ENCODE measurements at regions not wholly inside any gene's neighbourhood (a gene's known extent, or its start where the extent isn't known, plus 50 kb on each side); places are given as distances from the start of the nearest gene placed in this dataset.

GRCh38 chr5:15203376-15203775 is 296.6 kb upstream of the FBXL7 start:
- H3K4me3 ChIP-seq (ENCODE audit: low read length), result no peak overlapping the region
- DNase-seq, result no peak
- ChIA-PET POLR2A (no interaction called here), CTCF (no interaction called here)
- H3K4me3 Mint-ChIP-seq, result no peak overlapping the region
- H3K27ac ChIP-seq (ENCODE audit: low read depth, low read length), result no peak overlapping the region
- H3K9me3 Mint-ChIP-seq, result peaks cover 8 to 34% (median 12%) of the 10 kb centered on the region in 5 donors
- no peaks in the 10 kb centered on the region for H3K36me3 ChIP-seq (ENCODE audit: insufficient read depth, low read length)
- H3K9me3 ChIP-seq (ENCODE audit: low read length), result no peaks in the 10 kb centered on the region
- no peaks in the 10 kb centered on the region for H3K4me1 Mint-ChIP-seq
- no peaks in the 10 kb centered on the region for H3K27me3 ChIP-seq (ENCODE audit: insufficient read depth, low read length, poor library complexity, severe bottlenecking)
- no peaks in the 10 kb centered on the region for H3K36me3 Mint-ChIP-seq
- H3K27me3 Mint-ChIP-seq, result no peaks in the 10 kb centered on the region
- H3K4me1 ChIP-seq (ENCODE audit: insufficient read depth, low read length), result no peaks in the 10 kb centered on the region
- no peak overlapping the region for H3K27ac Mint-ChIP-seq

DNA sequence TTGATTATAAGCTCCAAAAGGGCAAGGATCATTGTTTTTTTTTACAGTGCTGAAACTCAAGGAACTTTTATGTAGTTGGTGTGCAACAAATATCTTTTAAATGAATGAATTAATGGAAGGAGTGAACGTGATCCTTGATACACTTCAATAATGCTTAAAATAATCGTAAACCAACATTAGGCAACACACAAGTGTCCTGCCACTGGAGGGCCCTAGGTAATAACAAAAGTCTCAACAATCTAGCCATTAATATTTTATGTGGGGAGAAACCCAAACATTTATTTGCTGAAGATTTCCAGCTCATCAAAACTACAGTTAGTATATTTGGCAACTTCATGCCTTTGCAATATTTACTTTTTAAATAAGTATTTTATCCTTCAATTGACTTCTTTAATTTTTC is 309.0 kb upstream of the FBXL7 start:
- H3K27me3 ChIP-seq (ENCODE audit: insufficient read depth, low read length, poor library complexity, severe bottlenecking), result no peaks in the 10 kb centered on the region
- ChIA-PET CTCF (no interaction called here), POLR2A (no interaction called here)
- Mint-ChIP-seq H3K9me3 (peaks cover 6 to 36% (median 21%) of the 10 kb centered on the region in 5 donors), H3K27me3 (no peaks in the 10 kb centered on the region), H3K27ac (no peak overlapping the region), H3K36me3 (peaks cover 0 to 2% (median 0%) of the 10 kb centered on the region in 3 donors), H3K4me3 (no peak overlapping the region), H3K4me1 (no peaks in the 10 kb centered on the region)
- no peak for DNase-seq
- H3K27ac ChIP-seq (ENCODE audit: low read depth, low read length), result no peak overlapping the region
- H3K4me1 ChIP-seq (ENCODE audit: insufficient read depth, low read length), result no peaks in the 10 kb centered on the region
- no peaks in the 10 kb centered on the region for H3K9me3 ChIP-seq (ENCODE audit: low read length)
- H3K4me3 ChIP-seq (ENCODE audit: low read length), result no peak overlapping the region
- H3K36me3 ChIP-seq (ENCODE audit: insufficient read depth, low read length), result no peaks in the 10 kb centered on the region

- H3K4me3 Mint-ChIP-seq, result no peak overlapping the region
- peaks cover 0 to 44% (median 13%) of the 10 kb centered on the region in 5 donors for H3K9me3 Mint-ChIP-seq
- no peak overlapping the region for H3K27ac Mint-ChIP-seq
- no peaks in the 10 kb centered on the region for H3K27me3 ChIP-seq (ENCODE audit: insufficient read depth, low read length, poor library complexity, severe bottlenecking)
- H3K27ac ChIP-seq (ENCODE audit: low read depth, low read length), result no peak overlapping the region
- H3K4me1 ChIP-seq (ENCODE audit: insufficient read depth, low read length), result no peaks in the 10 kb centered on the region
- no peak overlapping the region for H3K4me3 ChIP-seq (ENCODE audit: low read length)
- no peaks in the 10 kb centered on the region for H3K27me3 Mint-ChIP-seq
- H3K36me3 Mint-ChIP-seq, result no peaks in the 10 kb centered on the region
- H3K9me3 ChIP-seq (ENCODE audit: low read length), result no peaks in the 10 kb centered on the region
- CTCF ChIA-PET, result no interaction called here
- H3K4me1 Mint-ChIP-seq, result no peaks in the 10 kb centered on the region
- POLR2A ChIA-PET, result no interaction called here
- no peaks in the 10 kb centered on the region for H3K36me3 ChIP-seq (ENCODE audit: insufficient read depth, low read length)
- no peak for DNase-seq
Measured at GRCh38 chr5:15183520-15183919, 311.9 kb upstream of the ANKH start.

DNA sequence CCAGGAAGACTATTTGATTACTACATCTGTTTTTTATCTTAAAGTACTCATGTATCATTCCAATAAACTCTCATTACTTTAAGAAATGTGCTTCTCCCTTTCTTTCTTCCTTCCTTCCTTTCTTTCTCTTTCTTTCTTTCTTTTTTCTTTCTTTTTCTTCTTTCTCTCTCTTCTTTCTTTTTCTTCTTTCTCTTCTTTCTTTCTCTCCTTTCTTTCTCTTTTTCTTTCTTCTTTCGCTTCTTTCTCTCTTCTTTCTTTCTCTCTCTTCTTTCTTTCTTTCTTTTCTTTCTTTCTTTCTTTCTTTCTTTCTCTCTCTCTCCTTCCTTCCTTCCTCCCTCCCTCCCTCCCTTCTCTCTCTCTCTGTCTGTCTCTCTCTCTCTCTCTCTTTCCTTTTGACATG is 298.6 kb upstream of the ANKH start:
- ChIA-PET POLR2A (no interaction called here), CTCF (no interaction called here)
- Mint-ChIP-seq H3K4me3 (peak overlapping the region in 1 of 7 donors; percentile 13), H3K36me3 (no peaks in the 10 kb centered on the region), H3K4me1 (no peaks in the 10 kb centered on the region), H3K27me3 (no peaks in the 10 kb centered on the region), H3K27ac (no peak overlapping the region), H3K9me3 (peaks cover 16 to 36% (median 22%) of the 10 kb centered on the region in 5 donors)
- peaks cover 4% of the 10 kb centered on the region for H3K9me3 ChIP-seq (ENCODE audit: low read length)
- H3K4me3 ChIP-seq (ENCODE audit: low read length), result no peak overlapping the region
- no peaks in the 10 kb centered on the region for H3K27me3 ChIP-seq (ENCODE audit: insufficient read depth, low read length, poor library complexity, severe bottlenecking)
- H3K27ac ChIP-seq (ENCODE audit: low read depth, low read length), result no peak overlapping the region
- H3K36me3 ChIP-seq (ENCODE audit: insufficient read depth, low read length), result no peaks in the 10 kb centered on the region
- H3K4me1 ChIP-seq (ENCODE audit: insufficient read depth, low read length), result no peaks in the 10 kb centered on the region
- no peak for DNase-seq

DNA sequence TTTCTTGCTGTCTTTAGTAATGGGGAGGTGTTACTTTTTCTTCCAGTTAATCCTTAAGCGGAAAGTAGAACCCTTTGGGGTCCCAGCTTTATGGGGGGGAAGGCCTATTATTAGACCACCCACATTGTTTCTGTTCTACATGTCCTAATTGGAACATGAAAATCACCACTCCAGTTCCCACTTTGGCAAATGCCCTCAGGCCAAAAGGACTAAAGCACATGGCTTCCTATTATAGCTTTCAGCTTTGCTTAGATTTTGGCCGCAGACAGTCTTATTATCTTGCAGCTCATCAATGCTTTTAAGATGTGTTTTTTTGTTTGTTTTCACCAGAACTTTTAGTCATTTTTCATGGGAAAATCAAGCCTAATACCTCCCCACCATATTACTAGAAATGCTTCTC is 296.8 kb upstream of the ANKH start:
- ChIA-PET POLR2A (no interaction called here), CTCF (no interaction called here)
- H3K9me3 Mint-ChIP-seq, result peaks cover 21 to 41% (median 23%) of the 10 kb centered on the region in 5 donors
- no peaks in the 10 kb centered on the region for H3K36me3 Mint-ChIP-seq
- no peak overlapping the region for H3K4me3 Mint-ChIP-seq
- Histone ChIP-seq H3K27ac (ENCODE audit: low read depth, low read length) (no peak overlapping the region), H3K9me3 (ENCODE audit: low read length) (peaks cover 4% of the 10 kb centered on the region), H3K27me3 (ENCODE audit: insufficient read depth, low read length, poor library complexity, severe bottlenecking) (no peaks in the 10 kb centered on the region), H3K36me3 (ENCODE audit: insufficient read depth, low read length) (no peaks in the 10 kb centered on the region), H3K4me1 (ENCODE audit: insufficient read depth, low read length) (no peaks in the 10 kb centered on the region), H3K4me3 (ENCODE audit: low read length) (no peak overlapping the region)
- H3K27me3 Mint-ChIP-seq, result no peaks in the 10 kb centered on the region
- DNase-seq, result no peak
- no peaks in the 10 kb centered on the region for H3K4me1 Mint-ChIP-seq
- no peak overlapping the region for H3K27ac Mint-ChIP-seq

GRCh38 chr5:15160091-15160490 is 288.5 kb upstream of the ANKH start:
- Histone ChIP-seq H3K4me1 (ENCODE audit: insufficient read depth, low read length) (no peaks in the 10 kb centered on the region), H3K27me3 (ENCODE audit: insufficient read depth, low read length, poor library complexity, severe bottlenecking) (no peaks in the 10 kb centered on the region), H3K36me3 (ENCODE audit: insufficient read depth, low read length) (no peaks in the 10 kb centered on the region), H3K4me3 (ENCODE audit: low read length) (no peak overlapping the region), H3K9me3 (ENCODE audit: low read length) (no peaks in the 10 kb centered on the region), H3K27ac (ENCODE audit: low read depth, low read length) (no peak overlapping the region)
- H3K9me3 Mint-ChIP-seq, result peaks cover 20 to 36% (median 29%) of the 10 kb centered on the region in 5 donors
- no peaks in the 10 kb centered on the region for H3K36me3 Mint-ChIP-seq
- CTCF ChIA-PET, result no interaction called here
- DNase-seq, result no peak
- no peak overlapping the region for H3K4me3 Mint-ChIP-seq
- H3K27me3 Mint-ChIP-seq, result no peaks in the 10 kb centered on the region
- POLR2A ChIA-PET, result no interaction called here
- H3K27ac Mint-ChIP-seq, result no peak overlapping the region
- no peaks in the 10 kb centered on the region for H3K4me1 Mint-ChIP-seq

DNA sequence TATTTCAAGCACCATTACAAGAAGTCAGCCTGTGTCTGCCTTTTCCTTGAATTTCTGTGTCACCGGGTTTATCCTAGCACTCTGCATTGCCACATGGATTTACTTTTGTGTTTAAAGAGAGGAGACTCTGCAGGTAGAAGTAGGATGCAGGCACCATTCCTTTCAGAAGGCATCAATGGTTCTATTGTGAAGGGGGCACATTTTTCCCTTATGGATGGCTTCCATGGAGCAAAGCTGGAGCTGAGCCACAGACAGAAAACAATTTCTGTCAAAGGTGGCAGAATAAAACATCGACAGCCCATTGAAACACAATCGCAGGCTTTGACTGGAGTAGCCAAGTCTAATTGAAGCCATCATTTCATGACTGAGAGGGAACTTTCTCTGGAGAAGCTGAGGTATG is 288.0 kb upstream of the ANKH start:
- Histone ChIP-seq H3K9me3 (ENCODE audit: low read length) (no peaks in the 10 kb centered on the region), H3K27ac (ENCODE audit: low read depth, low read length) (no peak overlapping the region), H3K27me3 (ENCODE audit: insufficient read depth, low read length, poor library complexity, severe bottlenecking) (no peaks in the 10 kb centered on the region), H3K36me3 (ENCODE audit: insufficient read depth, low read length) (no peaks in the 10 kb centered on the region), H3K4me3 (ENCODE audit: low read length) (no peak overlapping the region), H3K4me1 (ENCODE audit: insufficient read depth, low read length) (no peaks in the 10 kb centered on the region)
- H3K27ac Mint-ChIP-seq, result no peak overlapping the region
- no peaks in the 10 kb centered on the region for H3K36me3 Mint-ChIP-seq
- POLR2A ChIA-PET, result no interaction called here
- CTCF ChIA-PET, result no interaction called here
- DNase-seq, result no peak
- no peak overlapping the region for H3K4me3 Mint-ChIP-seq
- no peaks in the 10 kb centered on the region for H3K4me1 Mint-ChIP-seq
- H3K9me3 Mint-ChIP-seq, result peaks cover 21 to 34% (median 29%) of the 10 kb centered on the region in 5 donors
- H3K27me3 Mint-ChIP-seq, result peaks cover 0 to 2% of the 10 kb centered on the region in 2 donors

DNA sequence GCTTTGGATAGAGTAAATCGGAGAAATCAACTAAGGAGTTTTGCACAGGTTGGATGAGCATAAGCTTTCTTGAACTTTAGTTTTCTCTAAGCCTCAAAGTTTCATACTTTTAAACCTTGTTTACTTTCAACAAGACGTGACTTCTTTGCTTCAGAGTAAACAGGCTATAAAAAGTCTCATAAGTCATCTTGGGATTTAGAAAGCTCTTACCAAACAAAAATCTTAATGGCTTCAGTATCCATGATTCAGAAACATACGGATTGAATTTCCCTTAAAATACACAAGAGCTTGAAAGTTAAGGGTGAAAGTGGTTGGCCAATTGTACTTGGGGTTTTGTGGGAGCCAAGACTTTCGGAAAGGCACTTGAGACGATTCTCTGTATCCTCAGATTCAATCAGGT is 270.9 kb upstream of the ANKH start:
- ChIA-PET CTCF (no interaction called here), POLR2A (no interaction called here)
- Histone ChIP-seq H3K36me3 (ENCODE audit: insufficient read depth, low read length) (no peaks in the 10 kb centered on the region), H3K27ac (ENCODE audit: low read depth, low read length) (no peak overlapping the region), H3K27me3 (ENCODE audit: insufficient read depth, low read length, poor library complexity, severe bottlenecking) (no peaks in the 10 kb centered on the region), H3K9me3 (ENCODE audit: low read length) (no peaks in the 10 kb centered on the region), H3K4me3 (ENCODE audit: low read length) (no peak overlapping the region), H3K4me1 (ENCODE audit: insufficient read depth, low read length) (no peaks in the 10 kb centered on the region)
- Mint-ChIP-seq H3K27ac (no peak overlapping the region), H3K36me3 (peaks cover 0 to 1% (median 0%) of the 10 kb centered on the region in 3 donors), H3K27me3 (no peaks in the 10 kb centered on the region), H3K9me3 (peaks cover 8 to 29% (median 10%) of the 10 kb centered on the region in 5 donors), H3K4me3 (no peak overlapping the region), H3K4me1 (no peaks in the 10 kb centered on the region)
- DNase-seq, result no peak

DNA sequence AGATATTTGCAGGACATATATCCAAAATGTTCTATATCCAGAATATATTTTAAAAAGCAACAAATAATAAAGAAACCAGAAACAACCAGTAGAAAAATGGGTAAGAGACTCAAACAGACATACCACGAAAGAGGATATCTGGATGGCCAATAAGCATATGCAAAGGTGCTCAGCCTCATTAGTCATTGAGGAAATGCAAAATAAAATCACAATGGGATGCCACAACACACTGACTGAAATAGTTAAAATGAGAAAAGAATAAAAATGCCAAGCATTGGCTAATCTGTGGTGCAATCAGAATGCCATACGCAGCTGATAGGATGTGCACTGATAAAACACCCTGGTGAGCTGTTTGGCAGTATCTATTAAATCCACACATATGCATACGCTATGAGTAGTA is 265.8 kb upstream of the ANKH start:
- H3K27ac ChIP-seq (ENCODE audit: low read depth, low read length), result no peak overlapping the region
- peaks cover 0 to 1% (median 0%) of the 10 kb centered on the region in 3 donors for H3K36me3 Mint-ChIP-seq
- peaks cover 3% of the 10 kb centered on the region in 2 donors for H3K27me3 Mint-ChIP-seq
- POLR2A ChIA-PET, result no interaction called here
- H3K36me3 ChIP-seq (ENCODE audit: insufficient read depth, low read length), result no peaks in the 10 kb centered on the region
- CTCF ChIA-PET, result no interaction called here
- H3K27me3 ChIP-seq (ENCODE audit: insufficient read depth, low read length, poor library complexity, severe bottlenecking), result no peaks in the 10 kb centered on the region
- peaks cover 12 to 25% (median 14%) of the 10 kb centered on the region in 5 donors for H3K9me3 Mint-ChIP-seq
- no peak overlapping the region for H3K4me3 ChIP-seq (ENCODE audit: low read length)
- no peak for DNase-seq
- no peak overlapping the region for H3K4me3 Mint-ChIP-seq
- H3K4me1 ChIP-seq (ENCODE audit: insufficient read depth, low read length), result no peaks in the 10 kb centered on the region
- H3K4me1 Mint-ChIP-seq, result no peaks in the 10 kb centered on the region
- no peak overlapping the region for H3K27ac Mint-ChIP-seq
- H3K9me3 ChIP-seq (ENCODE audit: low read length), result no peaks in the 10 kb centered on the region
